ENCODE measurements at regions not wholly inside any gene's neighbourhood (a gene's known extent, or its start where the extent isn't known, plus 50 kb on each side); places are given as distances from the start of the nearest gene placed in this dataset.

GRCh38 chr11:103534191-103534590 lies 425.0 kb downstream of the DYNC2H1 start (continued):
- TF ChIP-seq MAX (IDR thresholded peaks at IDR 0.05) (no peak), MAZ (IDR thresholded peaks at IDR 0.05; ENCODE audit: borderline replicate concordance, low read depth, low read length) (no peak), MAZ (CRISPR knock-in tag; IDR thresholded peaks at IDR 0.05; ENCODE audit: low read depth) (no peak), ZSCAN22 (CRISPR knock-in tag; IDR thresholded peaks at IDR 0.05) (no peak), ZBTB38 (CRISPR knock-in tag; IDR thresholded peaks at IDR 0.05) (no peak), ZNF513 (CRISPR knock-in tag; conservative IDR thresholded peaks at IDR 0.05) (no peak), ZNF232 (CRISPR knock-in tag; IDR thresholded peaks at IDR 0.05; ENCODE audit: borderline replicate concordance) (no peak), CREBL2 (CRISPR knock-in tag; IDR thresholded peaks at IDR 0.05; ENCODE audit: borderline replicate concordance) (no peak)

- Histone ChIP-seq H3K27ac (ENCODE audit: extremely low read length, insufficient read depth, low read length) (no peak overlapping the region), H3K27me3 (ENCODE audit: control insufficient read depth in 1 of 2, insufficient read depth in 2 of 2, low read length in 2 of 2) (no peaks in the 10 kb centered on the region), H3K9ac (ENCODE audit: insufficient read depth, low read depth, low read length) (no peak overlapping the region), H2AFZ (ENCODE audit: low read length) (no peak overlapping the region), H4K20me1 (ENCODE audit: insufficient read depth, low read length) (no peaks in the 10 kb centered on the region), H3K36me3 (replicated peaks in 1 of 2; ENCODE audit: control insufficient read depth in 1 of 2, insufficient read depth in 2 of 2, low read length in 2 of 2) (no peaks in the 10 kb centered on the region), H3K79me2 (ENCODE audit: insufficient read depth, low read length) (no peaks in the 10 kb centered on the region), H3K4me2 (ENCODE audit: low read depth, low read length) (no peak overlapping the region), H3K4me1 (ENCODE audit: insufficient read depth, low read length) (no peaks in the 10 kb centered on the region), H3K9me3 (ENCODE audit: low read length) (no peaks in the 10 kb centered on the region), H3K4me3 (replicated peaks in 1 of 3; ENCODE audit: insufficient read depth in 1 of 3, low read depth in 2 of 3, low read length in 3 of 3) (no peak overlapping the region)
- no peak for TF ChIP-seq ZNF329 (CRISPR knock-in tag; IDR thresholded peaks at IDR 0.05; ENCODE audit: low read depth)
- TF ChIP-seq HOXA9 (CRISPR knock-in tag; IDR thresholded peaks at IDR 0.05; ENCODE audit: borderline replicate concordance): no peak
- no peak for TF ChIP-seq EP300 (IDR thresholded peaks at IDR 0.05; ENCODE audit: low read depth in 2 of 2, low read length in 2 of 2)
- no peak for TF ChIP-seq EP300 (CRISPR knock-in tag; IDR thresholded peaks at IDR 0.05; ENCODE audit: borderline replicate concordance)
- TF ChIP-seq ZBTB37 (CRISPR knock-in tag; IDR thresholded peaks at IDR 0.05): no peak
- no peak for TF ChIP-seq U2AF2 (IDR thresholded peaks at IDR 0.05; ENCODE audit: low read depth, low read length)
- TF ChIP-seq FOXK1 (CRISPR knock-in tag; IDR thresholded peaks at IDR 0.05; ENCODE audit: borderline replicate concordance, low read depth): no peak
- intact Hi-C loops (cut with micrococcal nuclease; ENCODE audit: unreplicated experiment): no loop called here
- ATAC-seq (no peak), DNase-seq (ENCODE audit: low spot score) (no peak), FAIRE-seq (no peak)
- WGBS (ENCODE audit: low lambda C conversion rate): 0% methylated on average over 2 of the region's 2 CpGs
- ChIA-PET CTCF (ENCODE audit: low intra/inter-chr PET ratio, low total read pairs) (no interaction called here), POLR2A (no interaction called here)
- BruUV-seq (replicated peaks): no TSS peak
- in situ Hi-C loops (cut with HindIII; ENCODE audit: extremely low pct_ligation_motif_present, low pct_unique_long_range_greater_than_20kb): no loop called here
Observed at GRCh38 chr11:103534959-103535358, 425.7 kb downstream of the DYNC2H1 start.

Data from HepG2 (cell line).